ENCODE measurements at regions not wholly inside any gene's neighbourhood (a gene's known extent, or its start where the extent isn't known, plus 50 kb on each side); places are given as distances from the start of the nearest gene placed in this dataset.

DNA sequence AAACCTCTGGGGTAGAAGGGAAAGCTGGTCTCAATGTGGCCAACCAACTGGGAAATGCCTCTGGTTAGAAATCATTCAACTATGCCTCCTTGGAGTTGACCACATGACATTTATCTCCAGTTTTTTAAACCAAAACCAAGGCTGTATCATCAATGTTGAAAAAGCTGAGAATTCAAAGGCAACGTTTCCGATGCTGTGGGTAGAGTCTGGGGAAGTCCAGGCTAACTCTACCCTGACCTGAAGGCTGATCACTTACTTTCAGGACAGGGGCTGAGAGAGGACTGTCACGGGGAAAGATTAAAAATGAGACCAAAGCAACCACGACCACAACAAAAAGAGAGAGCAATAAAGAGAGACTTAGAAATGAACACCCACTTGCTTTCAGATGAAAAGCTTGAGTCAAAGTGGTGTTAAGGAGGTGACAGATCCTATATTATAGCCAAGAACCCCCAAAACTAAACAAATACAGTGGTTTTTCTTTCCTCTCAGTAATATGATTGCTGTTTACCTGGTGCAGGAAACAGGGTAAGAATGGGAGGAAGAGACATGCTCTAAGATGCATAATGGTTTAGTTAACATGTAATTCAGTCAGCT is 90.8 kb upstream of the TNFSF4 start (continued):
- peak; percentile 93 for TF ChIP-seq JUNB (IDR thresholded peaks at IDR 0.05)
- TF ChIP-seq MTA2 (IDR thresholded peaks at IDR 0.05; ENCODE audit: low read depth): peak; percentile 95
- TF ChIP-seq SRF (IDR thresholded peaks at IDR 0.05; ENCODE audit: low read depth in 2 of 2, low read length in 2 of 2): peak in 1 of 2 experiments; percentile 45; a peak in 1 of 4 replicates
- no peak for TF ChIP-seq EGR1 (IDR thresholded peaks at IDR 0.05; ENCODE audit: borderline replicate concordance in 1 of 2, low read depth in 2 of 2, low read length in 2 of 2)
- TF ChIP-seq NR2C1 (IDR thresholded peaks at IDR 0.05): no peak
- TF ChIP-seq RAD51 (IDR thresholded peaks at IDR 0.05): peak; percentile 57; the same call in 1 of the 2 replicates
- TF ChIP-seq, protein P1, sequence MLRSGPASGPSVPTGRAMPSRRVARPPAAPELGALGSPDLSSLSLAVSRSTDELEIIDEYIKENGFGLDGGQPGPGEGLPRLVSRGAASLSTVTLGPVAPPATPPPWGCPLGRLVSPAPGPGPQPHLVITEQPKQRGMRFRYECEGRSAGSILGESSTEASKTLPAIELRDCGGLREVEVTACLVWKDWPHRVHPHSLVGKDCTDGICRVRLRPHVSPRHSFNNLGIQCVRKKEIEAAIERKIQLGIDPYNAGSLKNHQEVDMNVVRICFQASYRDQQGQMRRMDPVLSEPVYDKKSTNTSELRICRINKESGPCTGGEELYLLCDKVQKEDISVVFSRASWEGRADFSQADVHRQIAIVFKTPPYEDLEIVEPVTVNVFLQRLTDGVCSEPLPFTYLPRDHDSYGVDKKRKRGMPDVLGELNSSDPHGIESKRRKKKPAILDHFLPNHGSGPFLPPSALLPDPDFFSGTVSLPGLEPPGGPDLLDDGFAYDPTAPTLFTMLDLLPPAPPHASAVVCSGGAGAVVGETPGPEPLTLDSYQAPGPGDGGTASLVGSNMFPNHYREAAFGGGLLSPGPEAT (IDR thresholded peaks at IDR 0.05; ENCODE audit: low read depth): peak; percentile 97
- no peak for TF ChIP-seq RBBP5 (conservative IDR thresholded peaks at IDR 0.05)
- TF ChIP-seq, protein P2, sequence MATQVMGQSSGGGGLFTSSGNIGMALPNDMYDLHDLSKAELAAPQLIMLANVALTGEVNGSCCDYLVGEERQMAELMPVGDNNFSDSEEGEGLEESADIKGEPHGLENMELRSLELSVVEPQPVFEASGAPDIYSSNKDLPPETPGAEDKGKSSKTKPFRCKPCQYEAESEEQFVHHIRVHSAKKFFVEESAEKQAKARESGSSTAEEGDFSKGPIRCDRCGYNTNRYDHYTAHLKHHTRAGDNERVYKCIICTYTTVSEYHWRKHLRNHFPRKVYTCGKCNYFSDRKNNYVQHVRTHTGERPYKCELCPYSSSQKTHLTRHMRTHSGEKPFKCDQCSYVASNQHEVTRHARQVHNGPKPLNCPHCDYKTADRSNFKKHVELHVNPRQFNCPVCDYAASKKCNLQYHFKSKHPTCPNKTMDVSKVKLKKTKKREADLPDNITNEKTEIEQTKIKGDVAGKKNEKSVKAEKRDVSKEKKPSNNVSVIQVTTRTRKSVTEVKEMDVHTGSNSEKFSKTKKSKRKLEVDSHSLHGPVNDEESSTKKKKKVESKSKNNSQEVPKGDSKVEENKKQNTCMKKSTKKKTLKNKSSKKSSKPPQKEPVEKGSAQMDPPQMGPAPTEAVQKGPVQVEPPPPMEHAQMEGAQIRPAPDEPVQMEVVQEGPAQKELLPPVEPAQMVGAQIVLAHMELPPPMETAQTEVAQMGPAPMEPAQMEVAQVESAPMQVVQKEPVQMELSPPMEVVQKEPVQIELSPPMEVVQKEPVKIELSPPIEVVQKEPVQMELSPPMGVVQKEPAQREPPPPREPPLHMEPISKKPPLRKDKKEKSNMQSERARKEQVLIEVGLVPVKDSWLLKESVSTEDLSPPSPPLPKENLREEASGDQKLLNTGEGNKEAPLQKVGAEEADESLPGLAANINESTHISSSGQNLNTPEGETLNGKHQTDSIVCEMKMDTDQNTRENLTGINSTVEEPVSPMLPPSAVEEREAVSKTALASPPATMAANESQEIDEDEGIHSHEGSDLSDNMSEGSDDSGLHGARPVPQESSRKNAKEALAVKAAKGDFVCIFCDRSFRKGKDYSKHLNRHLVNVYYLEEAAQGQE (IDR thresholded peaks at IDR 0.05; ENCODE audit: low read depth, low read length): no peak
- TF ChIP-seq, protein P3, sequence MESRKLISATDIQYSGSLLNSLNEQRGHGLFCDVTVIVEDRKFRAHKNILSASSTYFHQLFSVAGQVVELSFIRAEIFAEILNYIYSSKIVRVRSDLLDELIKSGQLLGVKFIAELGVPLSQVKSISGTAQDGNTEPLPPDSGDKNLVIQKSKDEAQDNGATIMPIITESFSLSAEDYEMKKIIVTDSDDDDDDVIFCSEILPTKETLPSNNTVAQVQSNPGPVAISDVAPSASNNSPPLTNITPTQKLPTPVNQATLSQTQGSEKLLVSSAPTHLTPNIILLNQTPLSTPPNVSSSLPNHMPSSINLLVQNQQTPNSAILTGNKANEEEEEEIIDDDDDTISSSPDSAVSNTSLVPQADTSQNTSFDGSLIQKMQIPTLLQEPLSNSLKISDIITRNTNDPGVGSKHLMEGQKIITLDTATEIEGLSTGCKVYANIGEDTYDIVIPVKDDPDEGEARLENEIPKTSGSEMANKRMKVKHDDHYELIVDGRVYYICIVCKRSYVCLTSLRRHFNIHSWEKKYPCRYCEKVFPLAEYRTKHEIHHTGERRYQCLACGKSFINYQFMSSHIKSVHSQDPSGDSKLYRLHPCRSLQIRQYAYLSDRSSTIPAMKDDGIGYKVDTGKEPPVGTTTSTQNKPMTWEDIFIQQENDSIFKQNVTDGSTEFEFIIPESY (IDR thresholded peaks at IDR 0.05): no peak
- TF ChIP-seq, protein P4, sequence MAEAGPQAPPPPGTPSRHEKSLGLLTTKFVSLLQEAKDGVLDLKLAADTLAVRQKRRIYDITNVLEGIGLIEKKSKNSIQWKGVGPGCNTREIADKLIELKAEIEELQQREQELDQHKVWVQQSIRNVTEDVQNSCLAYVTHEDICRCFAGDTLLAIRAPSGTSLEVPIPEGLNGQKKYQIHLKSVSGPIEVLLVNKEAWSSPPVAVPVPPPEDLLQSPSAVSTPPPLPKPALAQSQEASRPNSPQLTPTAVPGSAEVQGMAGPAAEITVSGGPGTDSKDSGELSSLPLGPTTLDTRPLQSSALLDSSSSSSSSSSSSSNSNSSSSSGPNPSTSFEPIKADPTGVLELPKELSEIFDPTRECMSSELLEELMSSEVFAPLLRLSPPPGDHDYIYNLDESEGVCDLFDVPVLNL (IDR thresholded peaks at IDR 0.05; ENCODE audit: low read depth, low read length): no peak
- TF ChIP-seq NBN (IDR thresholded peaks at IDR 0.05): peak; percentile 98
- TF ChIP-seq RELA (IDR thresholded peaks at IDR 0.05; ENCODE audit: borderline replicate concordance, partially characterized antibody): peak; percentile 45
- TF ChIP-seq ESRRA (IDR thresholded peaks at IDR 0.05; ENCODE audit: low read length): no peak
- TF ChIP-seq RFX5 (IDR thresholded peaks at IDR 0.05; ENCODE audit: low read depth, low read length): no peak
- TF ChIP-seq, protein P5, sequence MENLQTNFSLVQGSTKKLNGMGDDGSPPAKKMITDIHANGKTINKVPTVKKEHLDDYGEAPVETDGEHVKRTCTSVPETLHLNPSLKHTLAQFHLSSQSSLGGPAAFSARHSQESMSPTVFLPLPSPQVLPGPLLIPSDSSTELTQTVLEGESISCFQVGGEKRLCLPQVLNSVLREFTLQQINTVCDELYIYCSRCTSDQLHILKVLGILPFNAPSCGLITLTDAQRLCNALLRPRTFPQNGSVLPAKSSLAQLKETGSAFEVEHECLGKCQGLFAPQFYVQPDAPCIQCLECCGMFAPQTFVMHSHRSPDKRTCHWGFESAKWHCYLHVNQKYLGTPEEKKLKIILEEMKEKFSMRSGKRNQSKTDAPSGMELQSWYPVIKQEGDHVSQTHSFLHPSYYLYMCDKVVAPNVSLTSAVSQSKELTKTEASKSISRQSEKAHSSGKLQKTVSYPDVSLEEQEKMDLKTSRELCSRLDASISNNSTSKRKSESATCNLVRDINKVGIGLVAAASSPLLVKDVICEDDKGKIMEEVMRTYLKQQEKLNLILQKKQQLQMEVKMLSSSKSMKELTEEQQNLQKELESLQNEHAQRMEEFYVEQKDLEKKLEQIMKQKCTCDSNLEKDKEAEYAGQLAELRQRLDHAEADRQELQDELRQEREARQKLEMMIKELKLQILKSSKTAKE (IDR thresholded peaks at IDR 0.05; ENCODE audit: low read depth, poor library complexity, severe bottlenecking): peak; percentile 97
- TF ChIP-seq KLF5 (IDR thresholded peaks at IDR 0.05; ENCODE audit: partially characterized antibody): no peak
- TF ChIP-seq ZZZ3 (IDR thresholded peaks at IDR 0.05; ENCODE audit: control insufficient read depth, insufficient read length, low read depth): no peak
- 0 out of 2 replicates have a peak, but pooled peaks have one; percentile 2 for TF ChIP-seq ZNF24 (IDR thresholded peaks at IDR 0.05)
- no peak for TF ChIP-seq CBX3 (IDR thresholded peaks at IDR 0.05; ENCODE audit: borderline replicate concordance, low read depth)
- TF ChIP-seq CREB1 (IDR thresholded peaks at IDR 0.05; ENCODE audit: low read depth): 0 out of 2 replicates have a peak, but pooled peaks have one; percentile 52

All from GM12878 (cell line).